Immature natural killer cell (primary cell): ENCODE measurements at regions not wholly inside any gene's neighbourhood (a gene's known extent, or its start where the extent isn't known, plus 50 kb on each side); places are given as distances from the start of the nearest gene placed in this dataset.

Experiments used
- DNase-seq, 3 donors: peaks; one replicate each; pipeline ENCODE4 v3.0.0; 2022; ENCODE audit warnings: mixed read lengths in 1 of 3
- H3K27ac Mint-ChIP-seq, 6 donors: one replicate each; pipeline ENCODE4 v1.8.0; 2020; ENCODE audit warnings: mixed read lengths in 6 of 6, mild to moderate bottlenecking in 5 of 6, inconsistent platforms in 4 of 6, moderate library complexity in 3 of 6
- H3K27me3 Mint-ChIP-seq, 3 donors: one replicate each; pipeline ENCODE4 v1.8.0; 2020 to 2021; ENCODE audit warnings: low read depth in 3 of 3, mild to moderate bottlenecking in 3 of 3, mixed read lengths in 3 of 3, moderate library complexity in 3 of 3, inconsistent platforms in 1 of 3
- H3K36me3 Mint-ChIP-seq, 3 donors: one replicate each; pipeline ENCODE4 v1.8.0; 2020; ENCODE audit warnings: mixed read lengths in 3 of 3, inconsistent platforms in 2 of 3, mild to moderate bottlenecking in 2 of 3
- H3K4me1 Mint-ChIP-seq, 2 donors: one replicate each; pipeline ENCODE4 v1.8.0; 2020; ENCODE audit warnings: inconsistent platforms in 2 of 2, mild to moderate bottlenecking in 2 of 2, mixed read lengths in 2 of 2, moderate library complexity in 1 of 2
- H3K4me3 Mint-ChIP-seq, 5 donors: one replicate each; pipeline ENCODE4 v1.8.0; 2020; ENCODE audit warnings: mild to moderate bottlenecking in 5 of 5, mixed read lengths in 5 of 5, inconsistent platforms in 3 of 5, moderate library complexity in 3 of 5
- H3K9me3 Mint-ChIP-seq, 6 donors: one replicate each; pipeline ENCODE4 v1.8.0; 2020; ENCODE audit warnings: mild to moderate bottlenecking in 6 of 6, mixed read lengths in 6 of 6, inconsistent platforms in 4 of 6, moderate library complexity in 3 of 6

GRCh38 chrX:9234315-9234714 lies 200.4 kb upstream of the FAM9B start:
- Mint-ChIP-seq H3K36me3 (peaks cover 0 to 3% (median 3%) of the 10 kb centered on the region in 3 donors), H3K4me1 (peaks cover 6 to 8% of the 10 kb centered on the region in 2 donors), H3K4me3 (no peak overlapping the region), H3K27me3 (peaks cover 0 to 5% (median 0%) of the 10 kb centered on the region in 3 donors), H3K27ac (no peak overlapping the region), H3K9me3 (peaks cover 0 to 2% (median 0%) of the 10 kb centered on the region in 6 donors)
- no peak for DNase-seq

- H3K36me3 Mint-ChIP-seq: peaks cover 0 to 3% (median under 1%) of the 10 kb centered on the region in 3 donors
- peaks cover 0 to 4% (median 0%) of the 10 kb centered on the region in 3 donors for H3K27me3 Mint-ChIP-seq
- DNase-seq: no peak
- no peak overlapping the region for H3K27ac Mint-ChIP-seq
- H3K4me3 Mint-ChIP-seq: no peak overlapping the region
- peaks cover 0 to 2% (median 0%) of the 10 kb centered on the region in 6 donors for H3K9me3 Mint-ChIP-seq
- peaks cover 6 to 8% of the 10 kb centered on the region in 2 donors for H3K4me1 Mint-ChIP-seq
Observed at GRCh38 chrX:9235722-9236121, 201.8 kb upstream of the FAM9B start.

- Mint-ChIP-seq H3K27me3 (peaks cover 0 to 7% (median 0%) of the 10 kb centered on the region in 3 donors), H3K4me1 (peaks cover 6 to 8% of the 10 kb centered on the region in 2 donors), H3K27ac (no peak overlapping the region), H3K4me3 (no peak overlapping the region), H3K9me3 (peaks cover 0 to 2% (median 0%) of the 10 kb centered on the region in 6 donors), H3K36me3 (no peaks in the 10 kb centered on the region)
- DNase-seq: no peak
Observed at GRCh38 chrX:9240956-9241355, 207.0 kb upstream of the FAM9B start.

GRCh38 chrX:9241427-9241826 lies 207.5 kb upstream of the FAM9B start:
- DNase-seq: no peak
- H3K27me3 Mint-ChIP-seq: peaks cover 0 to 7% (median 0%) of the 10 kb centered on the region in 3 donors
- no peaks in the 10 kb centered on the region for H3K36me3 Mint-ChIP-seq
- peaks cover 6 to 8% of the 10 kb centered on the region in 2 donors for H3K4me1 Mint-ChIP-seq
- peaks cover 0 to 2% (median 0%) of the 10 kb centered on the region in 6 donors for H3K9me3 Mint-ChIP-seq
- H3K27ac Mint-ChIP-seq: no peak overlapping the region
- H3K4me3 Mint-ChIP-seq: no peak overlapping the region

- no peak for DNase-seq
- H3K27ac Mint-ChIP-seq: no peak overlapping the region
Observed at GRCh38 chrX:9249051-9249846, 215.3 kb upstream of the FAM9B start.

GRCh38 chrX:9252182-9252581 lies 212.7 kb upstream of the TBL1X start:
- H3K27ac Mint-ChIP-seq: no peak overlapping the region
- peaks cover 0 to 2% (median 0%) of the 10 kb centered on the region in 6 donors for H3K9me3 Mint-ChIP-seq
- DNase-seq: no peak
- peaks cover 0 to 6% of the 10 kb centered on the region in 2 donors for H3K4me1 Mint-ChIP-seq
- H3K4me3 Mint-ChIP-seq: no peak overlapping the region
- H3K27me3 Mint-ChIP-seq: peaks cover 0 to 2% (median 0%) of the 10 kb centered on the region in 3 donors
- no peaks in the 10 kb centered on the region for H3K36me3 Mint-ChIP-seq

More at GRCh38 chrX:9249051-9249846, 215.3 kb upstream of the FAM9B start:
- peaks cover 0 to 6% of the 10 kb centered on the region in 2 donors for H3K4me1 Mint-ChIP-seq
- H3K27me3 Mint-ChIP-seq: peaks cover 0 to 3% (median 2%) of the 10 kb centered on the region in 3 donors
- H3K4me3 Mint-ChIP-seq: no peak overlapping the region
- no peaks in the 10 kb centered on the region for H3K9me3 Mint-ChIP-seq
- no peaks in the 10 kb centered on the region for H3K36me3 Mint-ChIP-seq

- Mint-ChIP-seq H3K9me3 (peaks cover 0 to 2% (median 0%) of the 10 kb centered on the region in 6 donors), H3K4me1 (peaks cover 0 to 6% of the 10 kb centered on the region in 2 donors), H3K27me3 (peaks cover 0 to 2% (median 0%) of the 10 kb centered on the region in 3 donors), H3K4me3 (no peak overlapping the region), H3K36me3 (no peaks in the 10 kb centered on the region), H3K27ac (no peak overlapping the region)
- DNase-seq: no peak
Observed at GRCh38 chrX:9253211-9253610, 211.6 kb upstream of the TBL1X start.

- DNase-seq: no peak
- H3K27me3 Mint-ChIP-seq: peaks cover 0 to 5% (median 4%) of the 10 kb centered on the region in 3 donors
- no peak overlapping the region for H3K4me3 Mint-ChIP-seq
- H3K4me1 Mint-ChIP-seq: no peaks in the 10 kb centered on the region
- peak overlapping the region in 1 of 6 donors; percentile 47 for H3K27ac Mint-ChIP-seq
- H3K36me3 Mint-ChIP-seq: peaks cover 0 to 6% (median 3%) of the 10 kb centered on the region in 3 donors
- H3K9me3 Mint-ChIP-seq: peaks cover 0 to 4% (median 0%) of the 10 kb centered on the region in 6 donors
Observed at GRCh38 chrX:9257718-9258420, 207.0 kb upstream of the TBL1X start.

- H3K4me1 Mint-ChIP-seq: no peaks in the 10 kb centered on the region
Observed at GRCh38 chrX:9258421-9259104, 206.3 kb upstream of the TBL1X start.

GRCh38 chrX:9260603-9261002 lies 204.3 kb upstream of the TBL1X start:
- H3K9me3 Mint-ChIP-seq: peaks cover 0 to 4% (median 0%) of the 10 kb centered on the region in 6 donors
- H3K4me3 Mint-ChIP-seq: no peak overlapping the region
- no peak for DNase-seq
- no peaks in the 10 kb centered on the region for H3K4me1 Mint-ChIP-seq
- H3K36me3 Mint-ChIP-seq: peaks cover 0 to 6% (median 3%) of the 10 kb centered on the region in 3 donors
- H3K27me3 Mint-ChIP-seq: peaks cover 0 to 7% (median 4%) of the 10 kb centered on the region in 3 donors
- H3K27ac Mint-ChIP-seq: no peak overlapping the region

More at GRCh38 chrX:9258421-9259104, 206.3 kb upstream of the TBL1X start:
- Mint-ChIP-seq H3K27me3 (peaks cover 0 to 5% (median 4%) of the 10 kb centered on the region in 3 donors), H3K27ac (no peak overlapping the region), H3K36me3 (peaks cover 0 to 6% (median 3%) of the 10 kb centered on the region in 3 donors), H3K9me3 (peaks cover 0 to 4% (median 0%) of the 10 kb centered on the region in 6 donors), H3K4me3 (no peak overlapping the region)
- DNase-seq: no peak

- Mint-ChIP-seq H3K4me3 (no peak overlapping the region), H3K27ac (no peak overlapping the region), H3K27me3 (peaks cover 2 to 8% (median 3%) of the 10 kb centered on the region in 3 donors), H3K9me3 (no peaks in the 10 kb centered on the region), H3K36me3 (peaks cover 0 to 4% (median 0%) of the 10 kb centered on the region in 3 donors), H3K4me1 (peaks cover 0 to 2% of the 10 kb centered on the region in 2 donors)
- no peak for DNase-seq
Observed at GRCh38 chrX:9267415-9267814, 197.4 kb upstream of the TBL1X start.

GRCh38 chrX:9269134-9269533 lies 195.7 kb upstream of the TBL1X start:
- peaks cover 0 to 4% (median 0%) of the 10 kb centered on the region in 3 donors for H3K36me3 Mint-ChIP-seq
- H3K9me3 Mint-ChIP-seq: no peaks in the 10 kb centered on the region
- H3K4me3 Mint-ChIP-seq: no peak overlapping the region
- H3K4me1 Mint-ChIP-seq: peaks cover 0 to 2% of the 10 kb centered on the region in 2 donors
- peaks cover 2 to 8% (median 3%) of the 10 kb centered on the region in 3 donors for H3K27me3 Mint-ChIP-seq
- no peak for DNase-seq
- peak overlapping the region in 1 of 6 donors; percentile 23 for H3K27ac Mint-ChIP-seq

- Mint-ChIP-seq H3K27ac (no peak overlapping the region), H3K36me3 (peaks cover 0 to 4% (median 0%) of the 10 kb centered on the region in 3 donors), H3K4me3 (no peak overlapping the region), H3K27me3 (peaks cover 3 to 10% (median 3%) of the 10 kb centered on the region in 3 donors), H3K4me1 (peaks cover 0 to 2% of the 10 kb centered on the region in 2 donors), H3K9me3 (no peaks in the 10 kb centered on the region)
- DNase-seq: no peak
Observed at GRCh38 chrX:9271789-9272525, 192.9 kb upstream of the TBL1X start.
